GM19467 (cell line): ENCODE measurements at regions not wholly inside any gene's neighbourhood (a gene's known extent, or its start where the extent isn't known, plus 50 kb on each side); places are given as distances from the start of the nearest gene placed in this dataset.
"Not testable (repeated sequence)": the region's sequence is repeated elsewhere in the genome, so short reads cannot be mapped to it uniquely, and the experiment has no call there.

Experiments
- ATAC-seq: cut with Tn5 transposase; IDR thresholded peaks from one replicate; pipeline ENCODE4 v1.9.1; 2021; ENCODE audit warnings: mild to moderate bottlenecking, moderate library complexity; ENCODE audit not compliant: unreplicated experiment

DNA sequence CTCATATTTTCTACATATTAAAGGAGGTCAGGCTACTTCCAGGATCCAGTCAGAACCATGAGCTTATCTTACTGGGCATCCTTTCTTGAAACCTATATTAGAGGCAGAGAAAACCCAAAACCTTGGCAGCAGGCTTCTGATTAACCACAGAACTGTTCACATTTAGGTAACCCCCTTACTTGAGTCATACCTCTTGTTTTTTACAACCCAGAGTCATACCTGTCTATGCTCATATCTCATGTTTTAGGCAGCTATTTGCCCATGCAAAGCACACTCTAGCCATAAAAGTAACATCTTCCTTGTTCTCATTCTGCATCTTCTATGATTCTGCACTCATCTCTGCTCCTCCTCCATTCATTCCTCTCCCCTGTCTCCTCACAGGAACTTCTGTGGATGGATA, 138.0 kb upstream of the SMIM31 start:
- ATAC-seq: no peak

DNA sequence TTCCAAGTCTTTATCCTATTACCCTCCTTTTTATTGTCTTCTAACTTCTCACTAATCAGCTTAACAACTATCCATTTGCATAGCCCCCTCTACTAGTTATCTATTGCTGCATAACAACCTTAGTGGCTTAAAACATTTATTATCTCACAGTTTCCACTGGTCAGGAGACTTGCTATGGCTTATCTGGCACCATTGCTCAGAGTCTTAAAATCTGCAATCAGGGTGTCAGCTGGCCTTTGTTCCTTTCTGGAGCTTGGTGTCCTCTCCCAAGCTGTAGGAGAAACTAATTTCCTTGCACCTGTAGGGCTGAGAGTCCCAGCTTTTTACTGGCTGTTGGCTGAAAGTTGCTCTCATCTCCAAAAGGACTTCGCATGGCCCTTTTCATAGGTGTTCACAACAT, 137.0 kb upstream of the SMIM31 start:
- ATAC-seq: no peak

DNA sequence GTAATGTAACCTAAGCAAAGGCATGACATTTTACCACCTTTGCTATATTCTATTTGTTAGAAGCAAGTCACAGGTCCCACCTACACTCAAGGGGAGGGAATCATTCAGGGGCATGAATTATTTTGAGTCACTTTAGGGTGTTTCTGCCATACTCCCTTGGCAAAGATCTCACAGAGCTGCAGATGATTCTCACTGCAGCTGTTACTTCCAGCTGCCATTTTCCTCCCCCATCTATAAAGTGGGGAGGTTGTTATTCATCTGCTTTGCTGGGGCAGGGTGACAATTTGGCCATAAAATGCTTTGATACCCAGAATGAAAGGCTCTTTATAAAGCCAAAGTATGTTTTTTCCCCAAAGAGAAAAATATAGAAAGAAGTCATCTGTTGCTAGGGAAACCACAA, 136.5 kb upstream of the SMIM31 start:
- no peak for ATAC-seq

DNA sequence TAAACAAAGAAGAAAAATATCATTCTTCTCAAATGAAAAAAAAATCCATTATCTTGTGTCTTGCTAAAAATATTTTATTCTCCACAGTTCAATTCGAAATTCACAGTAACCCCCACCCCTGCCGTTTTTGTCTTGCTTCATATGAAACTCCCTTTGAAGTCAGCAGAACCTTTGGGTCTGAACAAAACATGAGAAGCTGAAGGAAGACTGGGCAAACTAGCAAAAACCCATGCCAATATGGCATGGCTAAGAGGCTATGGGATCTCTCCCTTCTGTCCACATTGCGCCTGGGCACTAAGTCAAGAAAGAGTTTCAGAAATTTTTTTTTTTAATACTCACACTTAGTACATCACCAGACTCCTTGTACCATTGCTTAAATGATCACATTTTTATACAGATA, 136.0 kb upstream of the SMIM31 start:
- no peak for ATAC-seq

DNA sequence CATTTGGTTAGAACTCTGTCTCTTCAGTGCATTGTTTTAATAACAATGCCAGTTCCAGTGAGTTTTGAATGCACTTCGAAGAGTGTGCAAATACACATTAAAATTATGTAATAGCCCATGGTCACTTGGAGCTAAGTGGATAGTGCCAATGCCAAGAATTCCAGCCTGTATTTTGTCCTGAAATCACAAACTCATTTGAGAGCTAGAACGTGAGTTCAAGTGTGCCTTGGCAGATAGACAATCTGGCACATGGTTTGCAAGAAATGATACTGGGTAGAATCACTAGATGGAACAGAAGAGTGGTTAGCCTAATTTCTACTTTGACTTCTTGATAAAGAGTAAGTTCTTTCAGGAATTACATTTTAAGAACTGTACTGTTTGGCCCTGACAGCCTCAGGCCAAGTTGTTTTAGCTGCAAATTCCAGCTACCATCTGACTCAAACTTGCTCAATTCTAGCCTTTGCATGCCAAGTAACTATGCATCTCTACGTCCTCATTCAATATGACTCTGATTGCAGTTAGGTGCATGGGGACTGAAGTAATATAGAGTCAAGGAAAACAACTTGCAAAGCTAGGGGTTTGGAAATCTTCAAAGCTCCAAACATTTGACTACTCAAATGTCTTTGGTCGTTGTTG, 131.9 kb upstream of the SMIM31 start:
- no peak for ATAC-seq

DNA sequence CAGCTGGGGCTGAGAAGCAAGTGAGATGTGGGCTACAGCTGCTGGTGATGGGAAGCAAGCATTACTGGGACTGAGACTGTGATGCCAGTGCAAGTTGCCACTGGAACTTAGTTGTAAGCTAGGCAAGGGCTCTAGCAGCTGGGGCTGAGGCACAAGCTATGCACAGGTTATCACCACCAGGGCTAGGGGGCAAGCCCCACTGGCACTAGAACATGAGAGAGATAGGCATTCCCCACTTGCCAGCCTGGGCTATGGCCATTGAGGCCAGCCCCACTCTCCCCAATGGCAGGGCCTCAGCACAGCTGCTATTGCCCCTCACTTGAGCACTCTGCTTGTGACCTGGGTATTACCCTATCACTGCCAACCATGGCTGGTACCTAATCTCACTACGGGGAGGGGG, 130.8 kb upstream of the SMIM31 start:
- no peak for ATAC-seq

DNA sequence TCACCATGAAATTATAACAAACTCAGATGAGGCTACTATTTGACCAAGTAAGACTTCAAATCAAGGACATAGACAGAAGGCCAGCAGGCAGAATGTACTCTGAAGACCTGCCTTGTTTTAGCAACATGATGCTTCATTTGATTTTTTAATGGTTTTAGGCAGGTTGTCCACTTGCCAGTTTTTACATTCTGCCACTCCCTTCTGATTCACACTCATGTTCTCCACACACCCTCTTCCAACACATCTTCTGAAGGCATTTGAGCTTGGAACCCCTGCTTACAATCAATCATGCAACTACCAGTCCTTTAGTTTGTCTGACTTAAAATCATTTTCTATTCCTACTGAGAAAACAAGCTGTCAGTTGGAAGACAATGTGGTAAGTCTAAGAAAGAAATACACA, 114.9 kb upstream of the SMIM31 start:
- ATAC-seq: no peak

DNA sequence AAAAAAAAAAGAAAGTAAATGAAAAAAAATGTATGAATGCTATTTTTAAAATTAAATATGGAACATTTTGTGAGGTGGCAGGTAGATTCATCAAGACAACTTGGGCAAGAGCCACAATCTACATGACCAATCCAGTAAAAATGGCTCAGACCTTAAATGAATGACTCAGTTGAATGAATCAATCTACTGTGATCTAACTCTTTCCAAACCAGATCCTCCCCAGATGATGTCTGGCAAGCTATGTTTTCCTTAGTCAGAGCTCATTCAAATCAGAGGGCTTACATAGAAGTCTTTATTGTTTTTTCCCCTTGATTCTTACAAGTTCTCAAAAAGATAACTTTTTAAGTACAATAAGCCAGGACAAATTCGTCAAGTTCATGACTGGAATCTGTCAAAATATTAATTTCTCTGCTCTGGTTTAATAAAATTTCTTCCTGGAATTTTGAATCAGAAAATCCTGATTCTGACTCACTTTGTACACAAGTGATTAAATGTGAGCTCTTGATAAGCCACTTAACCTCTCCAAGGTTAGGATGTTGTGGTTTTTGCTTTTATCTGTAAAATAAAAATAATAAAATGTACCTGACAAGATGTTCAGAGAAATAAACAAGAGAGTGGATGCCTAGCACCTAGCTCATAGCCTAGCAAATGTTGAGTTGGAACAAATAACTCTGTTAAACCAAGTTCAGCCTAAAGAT, 105.6 kb upstream of the SMIM31 start:
- no peak for ATAC-seq

DNA sequence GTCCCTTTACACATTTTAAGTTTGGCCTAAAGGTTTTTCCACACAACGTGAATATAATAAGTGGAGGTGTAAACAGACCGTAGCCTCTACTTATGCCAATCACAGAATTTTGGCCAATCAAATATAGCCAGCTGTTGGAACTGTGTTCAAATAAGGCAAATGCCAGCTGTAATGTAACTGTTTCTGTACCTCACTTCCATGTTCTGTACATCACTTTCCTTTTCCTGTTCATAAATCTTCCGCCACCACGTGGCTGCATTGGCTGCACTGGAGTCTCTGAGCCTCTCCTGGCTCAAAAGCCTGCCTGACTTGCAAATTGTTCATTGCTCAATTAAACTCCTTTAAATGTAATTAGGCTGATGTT, 105.1 kb upstream of the SMIM31 start:
- no peak for ATAC-seq

DNA sequence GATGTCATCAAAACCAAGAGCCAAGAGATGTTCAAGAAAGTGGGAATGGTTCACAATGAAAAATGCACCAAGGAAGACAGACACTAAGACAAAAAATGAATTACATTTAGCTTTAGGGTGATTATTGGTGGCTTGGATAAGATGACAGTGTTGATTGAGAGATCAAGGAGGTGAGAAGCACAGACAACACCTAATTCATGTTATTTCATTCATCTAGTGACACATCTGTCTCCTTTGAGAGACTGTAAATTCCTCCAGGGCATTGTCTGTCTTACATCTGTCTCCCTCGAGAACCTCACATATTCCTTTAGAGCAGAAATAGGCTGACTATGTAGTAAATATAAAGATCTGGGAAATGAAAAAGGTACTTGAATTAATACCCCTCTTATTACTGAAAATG, 94.2 kb upstream of the SMIM31 start:
- no peak for ATAC-seq

DNA sequence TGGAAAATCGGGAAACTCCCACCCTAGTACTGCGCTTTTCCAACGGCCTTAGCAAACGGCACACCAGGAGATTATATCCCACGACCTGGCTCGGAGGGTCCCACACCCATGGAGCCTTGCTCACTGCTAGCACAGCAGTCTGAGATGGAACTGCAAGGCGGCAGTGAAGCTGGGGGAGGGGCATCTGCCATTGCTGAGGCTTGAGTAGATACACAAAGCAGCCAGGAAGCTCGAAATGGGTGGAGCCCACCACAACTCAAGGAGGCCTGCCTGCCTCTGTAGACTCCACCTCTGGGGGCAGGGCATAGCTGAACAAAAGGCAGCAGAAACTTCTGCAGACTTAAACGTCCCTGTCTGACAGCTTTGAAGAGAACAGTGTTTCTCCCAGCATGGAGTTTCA, 77.8 kb upstream of the SMIM31 start:
- ATAC-seq: not testable (repeated sequence)

DNA sequence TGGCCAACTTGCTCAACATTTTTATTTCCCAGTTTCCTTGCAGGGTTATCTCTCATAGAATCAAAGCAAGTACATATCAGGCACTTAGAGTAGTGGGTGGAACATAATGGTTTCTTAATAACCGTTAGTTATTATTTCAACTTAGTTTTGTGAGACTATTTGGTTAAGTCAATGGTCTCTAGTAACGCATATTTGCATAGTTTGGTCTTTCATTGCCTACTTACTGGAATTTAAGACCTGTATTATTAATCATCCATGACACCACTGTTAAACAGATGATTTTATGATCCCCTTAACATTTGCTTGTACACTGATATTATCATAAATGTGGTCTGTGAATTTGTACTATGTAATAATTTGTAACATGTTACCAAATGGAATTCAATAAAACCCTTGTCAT, 70.9 kb upstream of the SMIM31 start:
- ATAC-seq: no peak

DNA sequence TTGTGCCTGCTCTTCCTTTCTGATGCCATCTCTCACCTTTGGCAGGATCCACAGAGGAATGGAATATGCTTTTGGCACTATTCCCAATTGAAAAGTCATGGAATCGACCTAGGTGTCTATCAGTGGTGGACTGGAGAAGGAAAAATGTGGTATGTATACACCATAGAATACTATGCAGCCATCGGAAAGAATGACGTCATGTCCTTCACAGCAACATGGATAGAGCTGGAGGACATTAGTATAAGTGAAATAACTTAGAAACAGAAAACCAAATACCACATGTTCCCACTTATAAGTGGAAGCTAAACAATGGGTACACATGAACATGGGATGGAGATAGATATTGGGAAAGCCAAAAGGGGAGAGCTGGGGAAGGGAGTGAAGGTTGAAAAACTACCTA, 58.3 kb upstream of the SMIM31 start:
- ATAC-seq: no peak

DNA sequence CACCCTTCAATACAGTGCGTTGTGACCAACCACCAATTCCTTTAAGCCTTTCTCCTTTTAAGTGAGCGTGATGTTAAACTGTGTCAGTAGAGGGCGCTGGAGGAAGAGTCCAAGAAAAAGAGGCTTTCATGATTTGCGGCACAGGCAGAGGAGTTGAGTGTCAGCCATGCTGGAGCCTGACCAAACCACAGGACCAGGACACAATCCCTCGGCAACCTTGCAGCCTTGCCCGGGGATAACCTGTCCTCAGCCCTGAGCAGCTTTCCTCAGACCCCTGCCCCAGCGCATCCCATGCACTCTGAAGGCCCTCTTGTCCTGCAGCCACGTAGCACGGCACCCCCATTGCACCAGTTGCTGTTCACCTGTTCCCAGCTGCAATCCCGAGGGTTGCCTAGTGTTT, 53.5 kb upstream of the SMIM31 start:
- ATAC-seq: peak; percentile 41

DNA sequence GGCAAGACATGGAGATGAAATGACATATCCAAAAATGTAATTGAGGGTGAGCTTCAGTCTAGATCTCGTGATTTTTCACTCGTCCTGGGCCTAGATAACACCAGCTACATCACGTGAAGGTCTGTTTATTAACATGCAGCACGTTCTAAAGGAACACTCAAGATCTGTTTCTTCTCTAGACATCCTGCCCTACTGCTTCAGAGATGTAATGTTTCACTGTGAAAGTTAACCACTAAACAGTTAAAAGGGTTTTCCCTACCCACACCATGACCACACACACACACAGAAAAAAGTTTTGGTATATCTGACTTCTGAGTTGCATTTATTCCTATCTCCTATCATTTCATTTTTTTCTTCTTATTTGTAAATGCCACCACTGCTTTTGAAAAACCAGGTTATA, 52.3 kb upstream of the SMIM31 start:
- ATAC-seq: peak; percentile 77
